Liver (tissue), 8 donors: ENCODE measurements at regions not wholly inside any gene's neighbourhood (a gene's known extent, or its start where the extent isn't known, plus 50 kb on each side); places are given as distances from the start of the nearest gene placed in this dataset.

Source experiments
- DNase-seq: peaks from one replicate; pipeline ENCODE4 v3.0.0-alpha.2; 2017; ENCODE audit warnings: low spot score
- H3K27ac ChIP-seq, 2 donors: one replicate each; pipeline ENCODE4 v1.7.0; 2013; ENCODE audit warnings: inconsistent platforms in 2 of 2, low read length in 2 of 2, control low read depth in 1 of 2, low read depth in 1 of 2, mild to moderate bottlenecking in 1 of 2
- H3K27me3 ChIP-seq, 4 donors: one replicate each; pipeline versions ENCODE4 v1.6.1 to v1.7.0; 2013; ENCODE audit warnings: low read length in 3 of 4, inconsistent platforms in 1 of 4, mild to moderate bottlenecking in 1 of 4, moderate library complexity in 1 of 4; ENCODE audit not compliant: control insufficient read depth in 4 of 4, insufficient read depth in 4 of 4
- H3K36me3 ChIP-seq, 4 donors: one replicate each; pipeline versions ENCODE4 v1.6.1 to v1.7.0; 2013; ENCODE audit warnings: low read length in 3 of 4, mild to moderate bottlenecking in 3 of 4, low read depth in 1 of 4, moderate library complexity in 1 of 4; ENCODE audit not compliant: control insufficient read depth in 4 of 4, insufficient read depth in 3 of 4
- H3K4me1 ChIP-seq, 4 donors: one replicate each; pipeline versions ENCODE4 v1.6.1 to v1.7.0; 2013; ENCODE audit warnings: low read length in 3 of 4, mild to moderate bottlenecking in 3 of 4, moderate library complexity in 1 of 4; ENCODE audit not compliant: control insufficient read depth in 4 of 4, insufficient read depth in 4 of 4
- H3K4me3 ChIP-seq, 3 donors: one replicate each; pipeline versions ENCODE4 v1.6.1 to v1.7.0; 2013; ENCODE audit warnings: low read length in 3 of 3, control low read depth in 1 of 3, low read depth in 1 of 3, mild to moderate bottlenecking in 1 of 3
- H3K9ac ChIP-seq, 2 donors: one replicate each; pipeline ENCODE4 v1.7.0; 2013; ENCODE audit warnings: low read length in 2 of 2, mild to moderate bottlenecking in 2 of 2, moderate library complexity in 2 of 2, control low read depth in 1 of 2, low read depth in 1 of 2
- H3K9me3 ChIP-seq, 4 donors: one replicate each; pipeline versions ENCODE4 v1.6.1 to v1.7.0; 2013; ENCODE audit warnings: low read length in 3 of 4; ENCODE audit not compliant: control insufficient read depth in 4 of 4
- ATF3 ChIP-seq: IDR thresholded peaks from 2 replicates; pipeline ENCODE4 v1.6.1; 2016; ENCODE audit warnings: antibody characterized with exemption
- CTCF ChIP-seq: fragments of 150-350 bp; IDR thresholded peaks from 2 replicates; pipeline ENCODE4 v1.5.1; 2017; ENCODE audit warnings: improper control_type of control experiment, low read depth, low read length; ENCODE audit not compliant: missing input control
- EGR1 ChIP-seq, 2 donors: IDR thresholded peaks; 2 replicates each; pipeline ENCODE4 v1.6.1; 2016 to 2018; ENCODE audit warnings: antibody characterized with exemption in 2 of 2, low read depth in 2 of 2
- FOXA1 ChIP-seq: IDR thresholded peaks from 2 replicates; pipeline ENCODE4 v1.6.1; 2016; ENCODE audit warnings: antibody characterized with exemption
- GABPA ChIP-seq, 2 donors: IDR thresholded peaks in 1 of 2; conservative IDR thresholded peaks in 1 of 2; 2 replicates each; pipeline ENCODE4 v1.6.1; 2016; ENCODE audit warnings: antibody characterized with exemption in 2 of 2, mild to moderate bottlenecking in 1 of 2, moderate library complexity in 1 of 2
- HNF4A ChIP-seq, 2 donors: conservative IDR thresholded peaks; 2 replicates each; pipeline ENCODE4 v1.6.1; 2016; ENCODE audit warnings: antibody characterized with exemption in 2 of 2, mild to moderate bottlenecking in 2 of 2
- HNF4G ChIP-seq: IDR thresholded peaks from 2 replicates; pipeline ENCODE4 v1.6.1; 2016; ENCODE audit warnings: antibody characterized with exemption
- JUND ChIP-seq, 2 donors: IDR thresholded peaks; 2 replicates each; pipeline ENCODE4 v1.6.1; 2016; ENCODE audit warnings: antibody characterized with exemption in 2 of 2
- MAX ChIP-seq: IDR thresholded peaks from 2 replicates; pipeline ENCODE4 v1.6.1; 2016; ENCODE audit warnings: antibody characterized with exemption
- NR2F2 ChIP-seq: IDR thresholded peaks from 2 replicates; pipeline ENCODE4 v1.6.1; 2016; ENCODE audit warnings: antibody characterized with exemption
- RAD21 ChIP-seq, 2 donors: IDR thresholded peaks; 2 replicates each; pipeline ENCODE4 v1.6.1; 2016; ENCODE audit warnings: antibody characterized with exemption in 2 of 2, mild to moderate bottlenecking in 2 of 2
- REST ChIP-seq: IDR thresholded peaks from 2 replicates; pipeline ENCODE4 v1.6.1; 2016; ENCODE audit warnings: antibody characterized with exemption, mild to moderate bottlenecking
- RXRA ChIP-seq, 2 donors: IDR thresholded peaks; 2 replicates each; pipeline ENCODE4 v1.6.1; 2017 to 2018; ENCODE audit warnings: antibody characterized with exemption in 2 of 2, mild to moderate bottlenecking in 1 of 2
- SP1 ChIP-seq: IDR thresholded peaks from 2 replicates; pipeline ENCODE4 v1.6.1; 2018; ENCODE audit warnings: antibody characterized with exemption, mild to moderate bottlenecking
- TAF1 ChIP-seq: conservative IDR thresholded peaks from 2 replicates; pipeline ENCODE4 v1.6.1; 2016; ENCODE audit warnings: antibody characterized with exemption, mild to moderate bottlenecking
- YY1 ChIP-seq: IDR thresholded peaks from 2 replicates; pipeline ENCODE4 v1.6.1; 2016; ENCODE audit warnings: antibody characterized with exemption, mild to moderate bottlenecking
- ZBTB33 ChIP-seq: IDR thresholded peaks from 2 replicates; pipeline ENCODE4 v1.6.1; 2016; ENCODE audit warnings: antibody characterized with exemption
- WGBS: extraction: QIAGEN DNeasy Blood & Tissue Kit; methylation state at CpG from one replicate; pipeline ENCODE4 v1.1.7; 2013; 5-methylcytosine and 5-hydroxymethylcytosine counted together
- donor health status: healthy.
- donor health status: healthy.
- donor health status: healthy.
- donor health status: healthy.
- donor health status: healthy.

- no peak overlapping the region for H3K27ac ChIP-seq
- H3K27me3 ChIP-seq = no peaks in the 10 kb centered on the region
- TF ChIP-seq FOXA1 (no peak), ATF3 (no peak), HNF4A (conservative IDR thresholded peaks at IDR 0.05) (no peak), RXRA (IDR thresholded peaks at IDR 0.05) (no peak), NR2F2 (no peak), ZBTB33 (no peak), YY1 (no peak), REST (no peak), CTCF (no peak), SP1 (no peak), HNF4G (no peak), JUND (IDR thresholded peaks at IDR 0.05) (no peak), EGR1 (IDR thresholded peaks at IDR 0.05; ENCODE audit: low read depth in 2 of 2) (no peak), GABPA (IDR thresholded peaks at IDR 0.05 in 1 of 2, conservative IDR thresholded peaks at IDR 0.05 in 1 of 2) (no peak)
- no peak for DNase-seq
- H3K4me3 ChIP-seq = no peak overlapping the region
- no peaks in the 10 kb centered on the region for H3K36me3 ChIP-seq
- no peaks in the 10 kb centered on the region for H3K9me3 ChIP-seq
- 82% methylated on average over 5 of the region's 5 CpGs for WGBS
- H3K4me1 ChIP-seq = no peaks in the 10 kb centered on the region
- H3K9ac ChIP-seq = no peak overlapping the region
Observed at GRCh38 chr4:35800669-35801068, 443.6 kb downstream of the ARAP2 start.

- Histone ChIP-seq H3K4me3 (no peak overlapping the region), H3K9me3 (no peaks in the 10 kb centered on the region), H3K9ac (no peak overlapping the region), H3K27ac (no peak overlapping the region), H3K36me3 (no peaks in the 10 kb centered on the region), H3K4me1 (no peaks in the 10 kb centered on the region), H3K27me3 (no peaks in the 10 kb centered on the region)
- DNase-seq = no peak
- WGBS = 63% methylated on average over 2 of the region's 2 CpGs
- TF ChIP-seq JUND (IDR thresholded peaks at IDR 0.05) (no peak), CTCF (no peak), HNF4A (conservative IDR thresholded peaks at IDR 0.05) (no peak), ZBTB33 (no peak), SP1 (no peak), TAF1 (no peak), HNF4G (no peak), ATF3 (no peak), RAD21 (IDR thresholded peaks at IDR 0.05) (no peak), NR2F2 (no peak), MAX (no peak), FOXA1 (no peak), EGR1 (IDR thresholded peaks at IDR 0.05; ENCODE audit: low read depth in 2 of 2) (no peak)
Observed at GRCh38 chr4:35802644-35803043, 441.7 kb downstream of the ARAP2 start.
